ENCODE measurements at regions not wholly inside any gene's neighbourhood (a gene's known extent, or its start where the extent isn't known, plus 50 kb on each side); places are given as distances from the start of the nearest gene placed in this dataset.

DNA sequence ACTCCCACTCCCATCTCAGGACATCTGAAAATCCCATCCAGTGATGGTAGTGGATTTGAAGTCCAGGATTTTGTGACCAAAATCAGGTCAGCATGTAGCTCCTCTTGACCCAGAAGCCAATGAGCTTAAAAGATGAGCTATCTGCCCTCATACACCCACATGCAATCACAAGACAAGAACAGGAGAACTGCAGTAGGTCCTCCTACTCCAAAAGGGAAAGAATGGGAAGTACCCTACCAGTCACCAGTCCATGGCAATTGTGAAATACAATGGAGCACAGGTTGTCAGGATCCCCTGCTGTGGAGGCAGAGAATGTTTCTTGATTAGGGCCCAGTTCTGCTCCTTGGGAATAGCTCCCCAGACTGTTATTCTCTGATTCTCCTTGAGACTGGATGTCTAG is 347.3 kb upstream of the CNR1 start:
- DNase-seq: no peak
- Histone ChIP-seq H3K4me2 (no peak overlapping the region), H3K36me3 (ENCODE audit: low read depth) (no peaks in the 10 kb centered on the region), H3F3A (ENCODE audit: insufficient read depth, low read depth) (no peaks in the 10 kb centered on the region), H3K27ac (no peak overlapping the region), H3K4me3 (no peak overlapping the region), H3K4me1 (replicated peaks; ENCODE audit: insufficient read depth) (no peaks in the 10 kb centered on the region), H3K9me2 (ENCODE audit: insufficient read depth) (no peaks in the 10 kb centered on the region), H4K20me1 (ENCODE audit: insufficient read depth) (no peaks in the 10 kb centered on the region), H2AFZ (no peak overlapping the region), H3K9me3 (ENCODE audit: insufficient read depth, low read depth) (no peaks in the 10 kb centered on the region), H3K79me2 (ENCODE audit: low read depth) (no peaks in the 10 kb centered on the region), H3K27me3 (ENCODE audit: insufficient read depth, low read depth) (no peaks in the 10 kb centered on the region)
- CTCF ChIA-PET: no interaction called here
- TF ChIP-seq, protein P1, sequence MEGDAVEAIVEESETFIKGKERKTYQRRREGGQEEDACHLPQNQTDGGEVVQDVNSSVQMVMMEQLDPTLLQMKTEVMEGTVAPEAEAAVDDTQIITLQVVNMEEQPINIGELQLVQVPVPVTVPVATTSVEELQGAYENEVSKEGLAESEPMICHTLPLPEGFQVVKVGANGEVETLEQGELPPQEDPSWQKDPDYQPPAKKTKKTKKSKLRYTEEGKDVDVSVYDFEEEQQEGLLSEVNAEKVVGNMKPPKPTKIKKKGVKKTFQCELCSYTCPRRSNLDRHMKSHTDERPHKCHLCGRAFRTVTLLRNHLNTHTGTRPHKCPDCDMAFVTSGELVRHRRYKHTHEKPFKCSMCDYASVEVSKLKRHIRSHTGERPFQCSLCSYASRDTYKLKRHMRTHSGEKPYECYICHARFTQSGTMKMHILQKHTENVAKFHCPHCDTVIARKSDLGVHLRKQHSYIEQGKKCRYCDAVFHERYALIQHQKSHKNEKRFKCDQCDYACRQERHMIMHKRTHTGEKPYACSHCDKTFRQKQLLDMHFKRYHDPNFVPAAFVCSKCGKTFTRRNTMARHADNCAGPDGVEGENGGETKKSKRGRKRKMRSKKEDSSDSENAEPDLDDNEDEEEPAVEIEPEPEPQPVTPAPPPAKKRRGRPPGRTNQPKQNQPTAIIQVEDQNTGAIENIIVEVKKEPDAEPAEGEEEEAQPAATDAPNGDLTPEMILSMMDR (conservative IDR thresholded peaks at IDR 0.05): no peak
- no peak for TF ChIP-seq EZH2 (IDR thresholded peaks at IDR 0.05; ENCODE audit: low read depth)
- POLR2A ChIA-PET (ENCODE audit: unreplicated experiment): no interaction called here
- intact Hi-C loops (cut with micrococcal nuclease; ENCODE audit: unreplicated experiment): no loop called here
- BruUV-seq (replicated peaks): no TSS peak

DNA sequence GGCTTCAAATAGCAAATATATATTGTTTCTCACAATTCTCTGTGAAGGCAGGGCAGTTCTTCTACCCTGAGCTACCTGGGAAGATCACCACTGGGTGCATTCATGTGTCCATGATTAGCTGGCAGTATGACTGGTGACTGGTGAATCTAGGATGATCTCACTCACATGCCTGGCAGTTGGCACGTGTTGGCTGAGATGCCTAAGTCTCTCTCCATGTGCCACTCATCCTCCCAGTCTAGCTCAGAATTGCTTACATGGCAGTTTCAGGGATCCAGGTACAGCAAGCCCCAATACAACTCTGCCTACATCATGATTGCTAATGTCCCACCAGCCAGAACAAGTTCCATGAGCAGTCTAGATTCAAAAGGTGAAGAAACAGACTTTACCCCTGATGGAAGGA is 346.8 kb upstream of the CNR1 start:
- Histone ChIP-seq H4K20me1 (ENCODE audit: insufficient read depth) (no peaks in the 10 kb centered on the region), H2AFZ (no peak overlapping the region), H3K4me3 (no peak overlapping the region), H3K27ac (no peak overlapping the region), H3K79me2 (ENCODE audit: low read depth) (no peaks in the 10 kb centered on the region), H3K36me3 (ENCODE audit: low read depth) (no peaks in the 10 kb centered on the region), H3K9me2 (ENCODE audit: insufficient read depth) (no peaks in the 10 kb centered on the region), H3K4me1 (replicated peaks; ENCODE audit: insufficient read depth) (no peaks in the 10 kb centered on the region), H3K9me3 (ENCODE audit: insufficient read depth, low read depth) (no peaks in the 10 kb centered on the region), H3K27me3 (ENCODE audit: insufficient read depth, low read depth) (no peaks in the 10 kb centered on the region), H3K4me2 (no peak overlapping the region), H3F3A (ENCODE audit: insufficient read depth, low read depth) (no peaks in the 10 kb centered on the region)
- no TSS peak for BruUV-seq (replicated peaks)
- ChIA-PET CTCF (no interaction called here), POLR2A (ENCODE audit: unreplicated experiment) (no interaction called here)
- TF ChIP-seq EZH2 (IDR thresholded peaks at IDR 0.05; ENCODE audit: low read depth): no peak
- TF ChIP-seq, protein P1 (conservative IDR thresholded peaks at IDR 0.05): no peak
- intact Hi-C loops (cut with micrococcal nuclease; ENCODE audit: unreplicated experiment): no loop called here
- DNase-seq: no peak

DNA sequence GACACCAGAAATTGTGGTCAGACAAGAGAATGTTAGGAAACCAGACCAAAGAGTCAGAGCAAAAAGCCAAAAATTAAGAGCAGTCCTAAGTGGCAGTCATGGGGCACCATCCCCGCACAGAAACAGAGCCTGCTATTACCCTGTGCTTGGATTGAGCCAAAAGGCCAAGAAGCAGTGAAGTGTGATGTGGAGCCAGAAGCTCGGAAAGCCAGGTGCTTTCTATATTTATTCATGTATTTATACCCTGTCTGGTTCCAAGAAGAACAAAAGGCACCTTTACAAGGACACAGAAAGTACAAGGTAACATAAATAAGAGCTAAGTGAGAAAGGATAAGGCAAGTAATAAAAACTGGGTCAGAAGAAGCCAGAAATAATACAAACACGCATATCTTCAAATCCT is 336.2 kb upstream of the CNR1 start:
- H3K9me2 ChIP-seq (ENCODE audit: insufficient read depth): no peaks in the 10 kb centered on the region
- CTCF ChIA-PET: no interaction called here
- H3K4me3 ChIP-seq: no peak overlapping the region
- POLR2A ChIA-PET (ENCODE audit: unreplicated experiment): no interaction called here
- TF ChIP-seq, protein P1 (conservative IDR thresholded peaks at IDR 0.05): no peak
- TF ChIP-seq EZH2 (IDR thresholded peaks at IDR 0.05; ENCODE audit: low read depth): no peak
- no TSS peak for BruUV-seq (replicated peaks)
- no peaks in the 10 kb centered on the region for H3K36me3 ChIP-seq (ENCODE audit: low read depth)
- no peak overlapping the region for H2AFZ ChIP-seq
- no peaks in the 10 kb centered on the region for H3F3A ChIP-seq (ENCODE audit: insufficient read depth, low read depth)
- H3K4me1 ChIP-seq (replicated peaks; ENCODE audit: insufficient read depth): no peaks in the 10 kb centered on the region
- no peak for DNase-seq
- no peak overlapping the region for H3K27ac ChIP-seq
- no peaks in the 10 kb centered on the region for H3K9me3 ChIP-seq (ENCODE audit: insufficient read depth, low read depth)
- H3K4me2 ChIP-seq: no peak overlapping the region
- intact Hi-C loops (cut with micrococcal nuclease; ENCODE audit: unreplicated experiment): no loop called here
- H3K79me2 ChIP-seq (ENCODE audit: low read depth): no peaks in the 10 kb centered on the region
- peaks cover 4% of the 10 kb centered on the region; the same call in 1 of the 2 replicates for H3K27me3 ChIP-seq (ENCODE audit: insufficient read depth, low read depth)
- H4K20me1 ChIP-seq (ENCODE audit: insufficient read depth): no peaks in the 10 kb centered on the region
